WTC11 (cell line): ENCODE measurements at regions not wholly inside any gene's neighbourhood (a gene's known extent, or its start where the extent isn't known, plus 50 kb on each side); places are given as distances from the start of the nearest gene placed in this dataset.

Experiments
- ELF4 ChIP-seq: sonication (generic); formaldehyde crosslinking; IDR thresholded peaks from 2 replicates; pipeline ENCODE4 v1.8.1; 2022; ENCODE audit warnings: low read depth, mild to moderate bottlenecking, moderate library complexity, missing genetic modification reagents
- FOXJ3 ChIP-seq: sonication (generic); formaldehyde crosslinking; IDR thresholded peaks from 2 replicates; pipeline ENCODE4 v1.9.0; 2021; ENCODE audit warnings: missing genetic modification reagents, mild to moderate bottlenecking, borderline replicate concordance
- MXD4 ChIP-seq: fragments of 250-450 bp; sonication (Bioruptor Pico); IDR thresholded peaks from 2 replicates; pipeline ENCODE4 v1.8.0; 2021; ENCODE audit warnings: mild to moderate bottlenecking, moderate library complexity, borderline replicate concordance
- PRRX2 ChIP-seq: fragments of 250-450 bp; sonication (Bioruptor Pico); IDR thresholded peaks from 2 replicates; pipeline ENCODE4 v1.8.0; 2021; ENCODE audit warnings: mild to moderate bottlenecking
- ZNF138 ChIP-seq: sonication (generic); formaldehyde crosslinking; conservative IDR thresholded peaks from 2 replicates; pipeline ENCODE4 v1.8.1; 2022; ENCODE audit warnings: mild to moderate bottlenecking, moderate library complexity, missing genetic modification reagents
- ZNF263 ChIP-seq: sonication (generic); formaldehyde crosslinking; IDR thresholded peaks from 2 replicates; pipeline ENCODE4 v1.8.1; 2022; ENCODE audit warnings: low read depth, mild to moderate bottlenecking, moderate library complexity, missing genetic modification reagents
- TF ChIP-seq, protein P1 (sequence below): fragments of 200-600 bp; IDR thresholded peaks from 2 replicates; pipeline ENCODE4 v1.8.0; 2022; ENCODE audit warnings: antibody characterized with exemption
- TF ChIP-seq, protein P2 (sequence below): sonication (generic); formaldehyde crosslinking; IDR thresholded peaks from 2 replicates; pipeline ENCODE4 v1.8.1; 2022; ENCODE audit warnings: mild to moderate bottlenecking, missing genetic modification reagents, moderate library complexity, borderline replicate concordance
- TF ChIP-seq, protein P3 (sequence below): sonication (generic); formaldehyde crosslinking; IDR thresholded peaks from 2 replicates; pipeline ENCODE4 v1.8.0; 2023; ENCODE audit warnings: missing genetic modification reagents, mild to moderate bottlenecking, borderline replicate concordance
- TF ChIP-seq, protein P4 (sequence below): sonication (generic); formaldehyde crosslinking; IDR thresholded peaks from 2 replicates; pipeline ENCODE4 v1.8.1; 2023; ENCODE audit warnings: mild to moderate bottlenecking, missing genetic modification reagents, moderate library complexity

DNA sequence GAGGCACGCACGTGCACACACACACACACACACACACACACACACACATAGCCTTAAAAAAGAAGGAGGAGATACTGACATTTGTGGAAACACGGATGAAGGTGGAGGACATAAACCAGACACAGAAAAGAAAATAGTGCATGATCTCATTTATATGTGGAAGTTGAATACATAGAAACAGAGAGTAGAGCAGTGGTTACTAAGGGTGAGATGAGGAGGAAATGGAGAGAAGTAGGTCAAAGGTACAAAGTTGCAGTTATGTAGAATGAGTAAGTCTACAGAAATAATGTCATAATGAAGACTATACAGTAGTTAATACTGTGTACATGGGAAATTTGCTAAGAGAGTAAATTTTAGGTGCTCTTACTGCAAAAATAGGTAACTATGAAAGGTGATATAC, 412.2 kb upstream of the CDH9 start:
- TF ChIP-seq, protein P1, sequence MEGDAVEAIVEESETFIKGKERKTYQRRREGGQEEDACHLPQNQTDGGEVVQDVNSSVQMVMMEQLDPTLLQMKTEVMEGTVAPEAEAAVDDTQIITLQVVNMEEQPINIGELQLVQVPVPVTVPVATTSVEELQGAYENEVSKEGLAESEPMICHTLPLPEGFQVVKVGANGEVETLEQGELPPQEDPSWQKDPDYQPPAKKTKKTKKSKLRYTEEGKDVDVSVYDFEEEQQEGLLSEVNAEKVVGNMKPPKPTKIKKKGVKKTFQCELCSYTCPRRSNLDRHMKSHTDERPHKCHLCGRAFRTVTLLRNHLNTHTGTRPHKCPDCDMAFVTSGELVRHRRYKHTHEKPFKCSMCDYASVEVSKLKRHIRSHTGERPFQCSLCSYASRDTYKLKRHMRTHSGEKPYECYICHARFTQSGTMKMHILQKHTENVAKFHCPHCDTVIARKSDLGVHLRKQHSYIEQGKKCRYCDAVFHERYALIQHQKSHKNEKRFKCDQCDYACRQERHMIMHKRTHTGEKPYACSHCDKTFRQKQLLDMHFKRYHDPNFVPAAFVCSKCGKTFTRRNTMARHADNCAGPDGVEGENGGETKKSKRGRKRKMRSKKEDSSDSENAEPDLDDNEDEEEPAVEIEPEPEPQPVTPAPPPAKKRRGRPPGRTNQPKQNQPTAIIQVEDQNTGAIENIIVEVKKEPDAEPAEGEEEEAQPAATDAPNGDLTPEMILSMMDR, result no peak
- no peak for TF ChIP-seq ZNF138 (CRISPR knock-in tag)
- TF ChIP-seq, protein P2, sequence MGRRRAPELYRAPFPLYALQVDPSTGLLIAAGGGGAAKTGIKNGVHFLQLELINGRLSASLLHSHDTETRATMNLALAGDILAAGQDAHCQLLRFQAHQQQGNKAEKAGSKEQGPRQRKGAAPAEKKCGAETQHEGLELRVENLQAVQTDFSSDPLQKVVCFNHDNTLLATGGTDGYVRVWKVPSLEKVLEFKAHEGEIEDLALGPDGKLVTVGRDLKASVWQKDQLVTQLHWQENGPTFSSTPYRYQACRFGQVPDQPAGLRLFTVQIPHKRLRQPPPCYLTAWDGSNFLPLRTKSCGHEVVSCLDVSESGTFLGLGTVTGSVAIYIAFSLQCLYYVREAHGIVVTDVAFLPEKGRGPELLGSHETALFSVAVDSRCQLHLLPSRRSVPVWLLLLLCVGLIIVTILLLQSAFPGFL (CRISPR knock-in tag), result no peak
- no peak for TF ChIP-seq PRRX2 (CRISPR knock-in tag)
- TF ChIP-seq, protein P3, sequence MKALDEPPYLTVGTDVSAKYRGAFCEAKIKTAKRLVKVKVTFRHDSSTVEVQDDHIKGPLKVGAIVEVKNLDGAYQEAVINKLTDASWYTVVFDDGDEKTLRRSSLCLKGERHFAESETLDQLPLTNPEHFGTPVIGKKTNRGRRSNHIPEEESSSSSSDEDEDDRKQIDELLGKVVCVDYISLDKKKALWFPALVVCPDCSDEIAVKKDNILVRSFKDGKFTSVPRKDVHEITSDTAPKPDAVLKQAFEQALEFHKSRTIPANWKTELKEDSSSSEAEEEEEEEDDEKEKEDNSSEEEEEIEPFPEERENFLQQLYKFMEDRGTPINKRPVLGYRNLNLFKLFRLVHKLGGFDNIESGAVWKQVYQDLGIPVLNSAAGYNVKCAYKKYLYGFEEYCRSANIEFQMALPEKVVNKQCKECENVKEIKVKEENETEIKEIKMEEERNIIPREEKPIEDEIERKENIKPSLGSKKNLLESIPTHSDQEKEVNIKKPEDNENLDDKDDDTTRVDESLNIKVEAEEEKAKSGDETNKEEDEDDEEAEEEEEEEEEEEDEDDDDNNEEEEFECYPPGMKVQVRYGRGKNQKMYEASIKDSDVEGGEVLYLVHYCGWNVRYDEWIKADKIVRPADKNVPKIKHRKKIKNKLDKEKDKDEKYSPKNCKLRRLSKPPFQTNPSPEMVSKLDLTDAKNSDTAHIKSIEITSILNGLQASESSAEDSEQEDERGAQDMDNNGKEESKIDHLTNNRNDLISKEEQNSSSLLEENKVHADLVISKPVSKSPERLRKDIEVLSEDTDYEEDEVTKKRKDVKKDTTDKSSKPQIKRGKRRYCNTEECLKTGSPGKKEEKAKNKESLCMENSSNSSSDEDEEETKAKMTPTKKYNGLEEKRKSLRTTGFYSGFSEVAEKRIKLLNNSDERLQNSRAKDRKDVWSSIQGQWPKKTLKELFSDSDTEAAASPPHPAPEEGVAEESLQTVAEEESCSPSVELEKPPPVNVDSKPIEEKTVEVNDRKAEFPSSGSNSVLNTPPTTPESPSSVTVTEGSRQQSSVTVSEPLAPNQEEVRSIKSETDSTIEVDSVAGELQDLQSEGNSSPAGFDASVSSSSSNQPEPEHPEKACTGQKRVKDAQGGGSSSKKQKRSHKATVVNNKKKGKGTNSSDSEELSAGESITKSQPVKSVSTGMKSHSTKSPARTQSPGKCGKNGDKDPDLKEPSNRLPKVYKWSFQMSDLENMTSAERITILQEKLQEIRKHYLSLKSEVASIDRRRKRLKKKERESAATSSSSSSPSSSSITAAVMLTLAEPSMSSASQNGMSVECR, result no peak
- no peak for TF ChIP-seq ELF4 (CRISPR knock-in tag)
- TF ChIP-seq, protein P4, sequence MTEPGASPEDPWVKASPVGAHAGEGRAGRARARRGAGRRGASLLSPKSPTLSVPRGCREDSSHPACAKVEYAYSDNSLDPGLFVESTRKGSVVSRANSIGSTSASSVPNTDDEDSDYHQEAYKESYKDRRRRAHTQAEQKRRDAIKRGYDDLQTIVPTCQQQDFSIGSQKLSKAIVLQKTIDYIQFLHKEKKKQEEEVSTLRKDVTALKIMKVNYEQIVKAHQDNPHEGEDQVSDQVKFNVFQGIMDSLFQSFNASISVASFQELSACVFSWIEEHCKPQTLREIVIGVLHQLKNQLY, result no peak
- TF ChIP-seq FOXJ3 (CRISPR knock-in tag), result no peak
- TF ChIP-seq MXD4 (CRISPR knock-in tag), result no peak
- TF ChIP-seq ZNF263, result no peak
